ENCODE measurements at regions not wholly inside any gene's neighbourhood (a gene's known extent, or its start where the extent isn't known, plus 50 kb on each side); places are given as distances from the start of the nearest gene placed in this dataset.

DNA sequence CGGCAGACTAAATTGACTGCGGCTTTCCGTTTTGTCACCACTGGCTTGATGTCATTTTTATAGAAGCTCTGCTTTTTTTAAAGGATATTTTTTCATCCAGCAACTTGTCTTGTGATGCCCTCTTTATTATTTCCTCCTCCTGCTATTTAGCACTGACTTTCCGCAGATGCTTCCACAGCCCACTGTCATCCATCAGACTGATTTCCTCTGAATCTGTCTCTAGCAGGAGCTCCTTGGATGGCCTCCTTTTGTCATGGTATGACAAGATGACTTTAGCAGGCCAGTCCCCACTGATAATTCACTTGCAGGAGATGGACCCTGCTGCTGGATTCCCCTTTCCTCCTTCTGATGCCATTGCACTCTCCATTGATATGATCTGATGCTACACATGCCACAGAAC is 454.6 kb downstream of the TSN start:
- Histone ChIP-seq H2BK5ac (ENCODE audit: low read depth, low read length) (no peak overlapping the region), H2BK20ac (ENCODE audit: low read length) (no peak overlapping the region), H3K23me2 (ENCODE audit: low read depth, low read length) (no peaks in the 10 kb centered on the region), H4K91ac (replicated peaks; ENCODE audit: insufficient read length, low read length) (no peak overlapping the region), H4K20me1 (replicated peaks in 1 of 2; ENCODE audit: control insufficient read depth in 1 of 2, insufficient read depth in 2 of 2, low read length in 2 of 2) (no peaks in the 10 kb centered on the region), H2AFZ (ENCODE audit: low read length) (no peak overlapping the region), H3K4me3 (ENCODE audit: extremely low read depth in 1 of 4, insufficient read depth in 2 of 4, low read depth in 3 of 4, low read length in 4 of 4) (no peak overlapping the region), H4K5ac (ENCODE audit: insufficient read length, low read depth, low read length) (no peak overlapping the region), H3K4me1 (replicated peaks in 1 of 4; ENCODE audit: control insufficient read depth in 3 of 4, insufficient read depth in 4 of 4, low read length in 3 of 4) (no peaks in the 10 kb centered on the region), H3K9me3 (ENCODE audit: insufficient read depth in 2 of 2, low read depth in 1 of 2, low read length in 1 of 2) (no peaks in the 10 kb centered on the region), H3K4me2 (ENCODE audit: insufficient read depth in 1 of 2, low read depth in 2 of 2, low read length in 2 of 2) (no peak overlapping the region), H2BK12ac (ENCODE audit: low read depth, low read length) (no peak overlapping the region), H3K27ac (ENCODE audit: low read depth, low read length) (no peak overlapping the region), H3K79me1 (ENCODE audit: low read depth, low read length) (no peaks in the 10 kb centered on the region), H2BK15ac (ENCODE audit: low read length) (no peak overlapping the region), H2AK5ac (ENCODE audit: low read depth, low read length) (no peak overlapping the region), H3K27me3 (replicated peaks in 1 of 4; ENCODE audit: control insufficient read depth in 3 of 4, extremely low read depth in 1 of 4, insufficient read depth in 3 of 4, low read length in 3 of 4) (no peaks in the 10 kb centered on the region), H3K23ac (ENCODE audit: insufficient read length) (no peak overlapping the region), H4K8ac (ENCODE audit: extremely low read depth, insufficient read depth, low read length) (no peak overlapping the region), H3K18ac (ENCODE audit: extremely low read depth, low read length) (no peak overlapping the region), H3K79me2 (ENCODE audit: control insufficient read depth in 1 of 2, insufficient read depth in 2 of 2, low read length in 2 of 2) (no peaks in the 10 kb centered on the region), H3K36me3 (ENCODE audit: control insufficient read depth in 2 of 4, insufficient read depth in 4 of 4, low read length in 3 of 4) (no peaks in the 10 kb centered on the region), H3K9ac (replicated peaks in 1 of 4; ENCODE audit: extremely low read depth in 1 of 4, low read depth in 3 of 4, low read length in 3 of 4) (no peak overlapping the region), H3K56ac (replicated peaks; ENCODE audit: insufficient read length, low read depth, low read length) (no peak overlapping the region), H3K14ac (ENCODE audit: insufficient read length) (no peak overlapping the region), H3K4ac (replicated peaks; ENCODE audit: insufficient read length, low read depth, low read length) (no peak overlapping the region), H2BK120ac (replicated peaks; ENCODE audit: low read depth, low read length) (no peak overlapping the region)
- DNase-seq (ENCODE audit: low read depth in 1 of 2, low spot score in 2 of 2) (no peak), FAIRE-seq (no peak)
- CTCF ChIA-PET (ENCODE audit: partially characterized antibody) = interaction anchor here (0.6 to 1.9 kb wide), 3 partner anchors 8 to 491 kb away, joined by 4 to 9 read pairs (median 6); no protein-coding TSS in a partner anchor
- WGBS, 2 experiments (ENCODE audit: extremely low coverage in 1 of 2, insufficient coverage in 1 of 2, insufficient read length in 1 of 2, insufficient replicate concordance in 2 of 2, low coverage in 1 of 2, low lambda C conversion rate in 2 of 2, missing lambda C conversion rate in 1 of 2) = 90% methylated on average over 4 of the region's 4 CpGs; no CpG with 5 or more reads in 1 of the 2 experiments
- TF ChIP-seq POLR2AphosphoS5 (IDR thresholded peaks at IDR 0.05; ENCODE audit: low read depth, low read length) = no peak
- TF ChIP-seq CHD2 (IDR thresholded peaks at IDR 0.05; ENCODE audit: low read length) = no peak
- TF ChIP-seq KDM4A (IDR thresholded peaks at IDR 0.05; ENCODE audit: low read depth, low read length, severe bottlenecking) = no peak
- no peak for TF ChIP-seq TEAD4 (IDR thresholded peaks at IDR 0.05; ENCODE audit: low read depth, low read length)
- TF ChIP-seq SUZ12 (IDR thresholded peaks at IDR 0.05; ENCODE audit: low read length) = no peak
- no peak for TF ChIP-seq BRCA1 (IDR thresholded peaks at IDR 0.05; ENCODE audit: low read depth, low read length)
- TF ChIP-seq EP300 (IDR thresholded peaks at IDR 0.05; ENCODE audit: borderline replicate concordance in 1 of 2, low read depth in 2 of 2, low read length in 2 of 2) = no peak
- TF ChIP-seq CBX8 (IDR thresholded peaks at IDR 0.05; ENCODE audit: borderline replicate concordance, low read depth, low read length) = no peak
- POLR2A ChIA-PET (ENCODE audit: partially characterized antibody) = no interaction called here
